ENCODE measurements at regions not wholly inside any gene's neighbourhood (a gene's known extent, or its start where the extent isn't known, plus 50 kb on each side); places are given as distances from the start of the nearest gene placed in this dataset.

- DNase-seq (ENCODE audit: low spot score) = no peak
- Histone ChIP-seq H3K4me2 (ENCODE audit: low read length) (no peak overlapping the region), H3K27ac (ENCODE audit: low read depth, low read length, poor library complexity, severe bottlenecking) (no peak overlapping the region), H3K79me2 (ENCODE audit: insufficient read depth, low read depth, low read length) (no peaks in the 10 kb centered on the region), H4K20me1 (ENCODE audit: insufficient read depth, low read length) (no peaks in the 10 kb centered on the region), H3K36me3 (ENCODE audit: insufficient read depth, low read length) (no peaks in the 10 kb centered on the region), H2AFZ (ENCODE audit: low read length) (no peak overlapping the region), H3K4me3 (ENCODE audit: low read depth, low read length, poor library complexity, severe bottlenecking) (no peak overlapping the region), H3K9me2 (ENCODE audit: insufficient read depth, low read length) (no peaks in the 10 kb centered on the region), H3K9me3 (ENCODE audit: low read length) (no peaks in the 10 kb centered on the region), H3K4me1 (ENCODE audit: insufficient read depth, low read length, poor library complexity, severe bottlenecking) (no peaks in the 10 kb centered on the region)
- no TSS peak for BruUV-seq (replicated peaks)
- intact Hi-C loops (cut with micrococcal nuclease; ENCODE audit: unreplicated experiment) = no loop called here
- TF ChIP-seq EZH2phosphoT487 (IDR thresholded peaks at IDR 0.05; ENCODE audit: borderline replicate concordance, low read depth, low read length) = no peak
- TF ChIP-seq CTCF (conservative IDR thresholded peaks at IDR 0.05; ENCODE audit: low read length) = no peak
- ChIA-PET POLR2A (interaction anchor here (0.6 kb wide), 1 partner anchor 37 kb away, joined by 4 read pairs; no protein-coding TSS in a partner anchor), CTCF (ENCODE audit: unreplicated experiment) (no interaction called here)
These were observed 75.1 kb upstream of the NRIP1 start for GRCh38 chr21:15139898-15140297.

- H3K4me3 ChIP-seq (ENCODE audit: low read depth, low read length, poor library complexity, severe bottlenecking) = no peak overlapping the region
- DNase-seq (ENCODE audit: low spot score) = no peak
- no peaks in the 10 kb centered on the region for H3K4me1 ChIP-seq (ENCODE audit: insufficient read depth, low read length, poor library complexity, severe bottlenecking)
- no TSS peak for BruUV-seq (replicated peaks)
- H3K4me2 ChIP-seq (ENCODE audit: low read length) = no peak overlapping the region
- no peak for TF ChIP-seq CTCF (conservative IDR thresholded peaks at IDR 0.05; ENCODE audit: low read length)
- TF ChIP-seq EZH2phosphoT487 (IDR thresholded peaks at IDR 0.05; ENCODE audit: borderline replicate concordance, low read depth, low read length) = no peak
- H3K36me3 ChIP-seq (ENCODE audit: insufficient read depth, low read length) = no peaks in the 10 kb centered on the region
- intact Hi-C loops (cut with micrococcal nuclease; ENCODE audit: unreplicated experiment) = no loop called here
- no peaks in the 10 kb centered on the region for H3K79me2 ChIP-seq (ENCODE audit: insufficient read depth, low read depth, low read length)
- ChIA-PET POLR2A (no interaction called here), CTCF (ENCODE audit: unreplicated experiment) (no interaction called here)
- no peak overlapping the region for H3K27ac ChIP-seq (ENCODE audit: low read depth, low read length, poor library complexity, severe bottlenecking)
- no peaks in the 10 kb centered on the region for H3K9me2 ChIP-seq (ENCODE audit: insufficient read depth, low read length)
- no peaks in the 10 kb centered on the region for H3K9me3 ChIP-seq (ENCODE audit: low read length)
- no peak overlapping the region for H2AFZ ChIP-seq (ENCODE audit: low read length)
- H4K20me1 ChIP-seq (ENCODE audit: insufficient read depth, low read length) = no peaks in the 10 kb centered on the region
These were observed 75.7 kb upstream of the NRIP1 start for GRCh38 chr21:15140321-15141019.

GRCh38 chr21:15141261-15141970 lies 76.6 kb upstream of the NRIP1 start:
- Histone ChIP-seq H3K4me3 (ENCODE audit: low read depth, low read length, poor library complexity, severe bottlenecking) (no peak overlapping the region), H3K79me2 (ENCODE audit: insufficient read depth, low read depth, low read length) (no peaks in the 10 kb centered on the region), H3K4me2 (ENCODE audit: low read length) (no peak overlapping the region), H3K36me3 (ENCODE audit: insufficient read depth, low read length) (no peaks in the 10 kb centered on the region), H3K27ac (ENCODE audit: low read depth, low read length, poor library complexity, severe bottlenecking) (no peak overlapping the region), H3K9me2 (ENCODE audit: insufficient read depth, low read length) (no peaks in the 10 kb centered on the region), H3K9me3 (ENCODE audit: low read length) (no peaks in the 10 kb centered on the region), H2AFZ (ENCODE audit: low read length) (no peak overlapping the region), H4K20me1 (ENCODE audit: insufficient read depth, low read length) (no peaks in the 10 kb centered on the region), H3K4me1 (ENCODE audit: insufficient read depth, low read length, poor library complexity, severe bottlenecking) (no peaks in the 10 kb centered on the region)
- intact Hi-C loops (cut with micrococcal nuclease; ENCODE audit: unreplicated experiment) = no loop called here
- no peak for DNase-seq (ENCODE audit: low spot score)
- ChIA-PET POLR2A (no interaction called here), CTCF (ENCODE audit: unreplicated experiment) (no interaction called here)
- TF ChIP-seq CTCF (conservative IDR thresholded peaks at IDR 0.05; ENCODE audit: low read length) (no peak), EZH2phosphoT487 (IDR thresholded peaks at IDR 0.05; ENCODE audit: borderline replicate concordance, low read depth, low read length) (no peak)
- BruUV-seq (replicated peaks) = no TSS peak

All from OCI-LY7 (cell line).